ENCODE measurements at regions not wholly inside any gene's neighbourhood (a gene's known extent, or its start where the extent isn't known, plus 50 kb on each side); places are given as distances from the start of the nearest gene placed in this dataset.
"Not testable (repeated sequence)": the region's sequence is repeated elsewhere in the genome, so short reads cannot be mapped to it uniquely, and the experiment has no call there.

DNA sequence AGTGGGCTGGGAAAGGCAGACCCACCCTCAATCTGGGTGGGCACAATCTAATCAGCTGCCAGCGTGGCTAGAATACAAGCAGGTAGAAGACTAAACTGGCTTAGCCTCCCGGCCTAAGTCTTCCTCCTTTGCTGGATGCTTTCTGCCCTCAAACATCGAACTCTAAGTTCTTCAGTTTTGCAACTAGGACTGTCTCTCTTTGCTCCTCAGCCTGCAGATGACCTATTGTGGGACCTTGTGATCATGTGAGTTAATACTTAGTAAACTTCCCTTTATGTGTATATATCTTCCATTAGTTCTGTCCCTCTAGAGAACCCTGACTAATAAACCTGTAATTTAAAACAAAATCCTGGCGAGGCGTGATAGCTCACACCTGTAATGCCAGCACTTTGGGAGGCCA lies 51.8 kb upstream of the SLC39A8 start:
- DNase-seq (ENCODE audit: low read depth in 2 of 2), result not testable (repeated sequence)

DNA sequence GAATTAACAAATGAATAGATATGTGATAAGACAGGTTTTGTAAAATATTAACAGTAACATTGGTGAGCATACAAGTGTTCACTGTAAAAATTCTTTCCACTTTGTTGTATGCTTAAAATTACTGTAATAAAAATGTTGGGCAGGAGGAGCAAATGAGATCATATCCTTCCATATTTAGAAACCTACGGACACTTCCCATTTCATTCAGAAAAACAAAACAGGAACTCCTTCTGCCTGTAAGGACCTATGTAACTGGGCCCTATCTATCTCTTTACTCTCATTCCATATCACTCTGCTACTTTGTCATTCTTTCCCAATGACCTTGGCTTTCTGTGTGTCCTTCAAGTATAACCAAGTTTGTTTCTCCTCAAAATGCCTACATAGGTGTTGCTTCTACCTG lies 53.7 kb upstream of the SLC39A8 start:
- DNase-seq (ENCODE audit: low read depth in 2 of 2), result no peak

DNA sequence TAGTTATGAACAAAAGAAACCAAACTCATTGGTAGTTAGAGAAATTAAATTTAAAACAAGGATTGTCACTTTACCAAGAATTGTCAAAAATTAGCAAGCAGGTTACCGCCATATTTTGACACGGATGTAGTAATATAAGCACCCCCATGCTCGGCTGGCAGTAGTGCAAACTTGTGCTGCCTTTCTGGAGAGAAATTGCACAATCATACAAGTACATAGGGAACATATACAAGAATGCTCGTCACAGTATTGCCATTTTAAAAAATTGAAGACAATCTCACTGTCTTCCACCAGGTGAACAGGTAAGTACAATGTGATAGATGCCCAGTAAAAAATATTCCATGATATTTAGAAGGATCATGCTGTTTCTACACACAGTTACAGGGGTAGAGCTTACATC lies 55.6 kb upstream of the SLC39A8 start:
- no peak for DNase-seq (ENCODE audit: low read depth in 2 of 2)

DNA sequence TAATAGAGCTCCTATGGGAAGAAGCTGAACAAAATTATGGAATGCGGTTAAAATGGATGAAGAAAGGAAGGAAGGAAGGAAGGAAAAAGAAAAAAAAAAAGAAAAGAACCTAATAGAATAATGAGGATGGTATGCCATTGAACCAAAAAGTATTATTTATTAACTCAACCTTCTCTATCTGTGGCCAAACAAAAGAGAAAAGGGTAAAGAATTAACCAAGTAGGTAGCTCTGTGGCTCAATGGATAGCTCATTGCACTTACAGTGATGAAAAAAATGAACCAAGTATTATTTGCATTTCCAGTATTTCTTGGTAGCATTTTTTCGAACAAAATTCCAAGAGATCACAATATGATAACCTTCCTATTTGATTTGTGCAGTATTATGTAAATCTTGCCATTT lies 56.9 kb upstream of the SLC39A8 start:
- DNase-seq (ENCODE audit: low read depth in 2 of 2), result no peak

DNA sequence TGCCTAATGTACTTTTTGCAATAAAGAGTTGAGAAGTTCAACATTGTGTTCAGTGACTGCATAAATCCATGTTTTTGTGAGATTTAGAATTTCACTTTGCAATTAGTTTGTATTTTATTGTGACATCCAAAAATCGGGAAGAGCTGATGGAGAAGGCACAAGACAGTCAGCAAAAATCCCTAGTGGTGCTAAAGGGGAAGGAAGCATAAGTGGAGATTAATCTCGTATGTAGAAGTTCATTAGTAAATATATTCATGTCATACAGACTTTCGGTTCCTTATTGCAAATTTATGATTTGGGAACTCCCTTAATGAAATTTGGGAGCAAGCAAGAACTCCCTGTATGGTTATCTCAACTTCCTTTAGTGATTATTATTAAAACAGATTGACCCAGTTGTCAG lies 57.8 kb upstream of the SLC39A8 start:
- no peak for DNase-seq (ENCODE audit: low read depth in 2 of 2)

DNA sequence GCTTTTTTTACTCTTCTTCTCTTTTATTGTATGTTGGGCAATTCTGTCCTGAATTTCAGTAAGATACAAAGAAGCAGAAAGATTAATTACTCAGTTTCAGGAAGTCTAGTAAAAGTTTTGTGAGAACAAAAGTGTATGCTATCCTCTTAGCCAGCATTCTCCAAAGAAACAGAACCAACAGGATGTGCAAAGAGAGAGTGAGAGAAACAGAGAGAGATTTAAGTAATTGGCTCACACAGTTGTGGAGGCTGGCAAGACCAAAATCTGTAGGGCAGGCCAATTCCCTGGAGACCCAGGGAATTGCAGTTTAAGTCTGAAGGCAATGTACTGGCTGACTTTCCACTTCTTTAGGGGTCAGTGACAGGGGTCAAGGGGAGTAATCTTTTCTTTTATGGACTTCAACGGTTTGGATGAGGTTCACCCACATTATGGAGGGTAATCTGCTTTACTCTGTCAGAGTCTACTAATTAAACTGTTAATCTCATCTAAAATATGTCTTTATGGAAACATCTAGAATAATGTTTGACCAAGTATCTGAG lies 59.2 kb upstream of the SLC39A8 start:
- no peak for DNase-seq (ENCODE audit: low read depth in 2 of 2)

DNA sequence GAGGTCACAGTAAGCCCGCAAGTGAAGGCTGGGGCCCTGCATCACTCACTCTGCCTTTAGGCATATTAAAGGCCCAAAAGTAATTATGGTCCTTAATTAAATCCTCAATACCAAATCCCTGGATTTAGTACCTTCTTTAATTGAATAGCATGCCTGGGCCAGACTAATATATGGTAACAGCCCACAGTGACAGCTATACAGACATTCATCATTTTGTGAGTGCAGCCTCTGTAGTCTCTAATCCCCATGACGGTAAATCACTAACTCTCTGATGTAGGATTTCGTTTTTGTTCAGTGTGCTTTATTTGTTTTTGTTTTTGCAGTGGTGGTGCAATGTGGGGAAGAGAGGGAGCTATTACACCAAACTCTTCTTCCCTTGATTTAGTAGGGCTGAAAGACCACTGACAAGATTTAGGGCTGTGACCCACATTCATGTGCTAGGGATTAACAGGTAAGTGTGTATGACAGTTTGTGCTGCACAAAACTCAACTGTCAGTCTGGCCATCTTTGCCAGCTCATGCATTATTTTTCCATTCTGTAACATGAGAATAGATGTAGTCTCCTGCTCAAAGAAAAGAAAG lies 60.6 kb upstream of the SLC39A8 start:
- DNase-seq (ENCODE audit: low read depth in 2 of 2), result no peak

DNA sequence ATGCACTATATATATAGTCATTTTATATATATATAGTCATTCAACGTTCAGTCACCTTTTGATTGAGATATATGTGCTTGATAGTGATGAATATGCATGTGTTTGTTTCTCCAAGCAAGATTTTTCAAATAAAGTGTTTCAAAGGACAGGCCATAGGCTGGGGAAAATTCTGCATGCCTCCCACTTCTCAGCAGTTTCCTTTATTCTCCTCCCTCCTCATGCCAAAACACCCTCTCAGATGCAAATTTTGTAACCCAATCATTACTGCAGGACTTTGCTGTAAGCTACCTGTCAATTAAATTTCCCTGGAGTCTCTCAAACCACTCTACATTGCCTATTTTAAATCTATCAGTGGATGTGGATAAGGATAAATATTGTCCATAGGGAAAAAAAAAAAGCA lies 65.6 kb upstream of the SLC39A8 start:
- DNase-seq (ENCODE audit: low read depth in 2 of 2), result not testable (repeated sequence)

DNA sequence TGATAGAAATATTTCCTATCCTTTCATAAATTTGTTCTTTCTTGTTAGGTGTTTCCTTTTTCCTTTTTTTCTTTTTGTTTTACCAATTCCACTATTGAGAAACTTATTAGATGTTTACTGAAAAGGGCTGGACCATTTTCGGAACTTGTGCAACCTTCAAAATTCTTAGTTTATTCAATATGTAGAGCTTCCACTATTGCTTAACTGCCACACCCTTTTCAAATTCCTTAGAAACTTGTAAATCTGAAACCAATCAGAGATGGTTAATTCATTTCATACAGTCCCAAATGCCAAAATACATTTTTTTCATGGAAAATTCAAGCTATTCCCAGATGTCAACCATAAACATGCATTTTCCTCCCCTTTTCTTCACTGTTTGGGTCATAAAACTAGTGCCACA lies 66.1 kb upstream of the SLC39A8 start:
- no peak for DNase-seq (ENCODE audit: low read depth in 2 of 2)

DNA sequence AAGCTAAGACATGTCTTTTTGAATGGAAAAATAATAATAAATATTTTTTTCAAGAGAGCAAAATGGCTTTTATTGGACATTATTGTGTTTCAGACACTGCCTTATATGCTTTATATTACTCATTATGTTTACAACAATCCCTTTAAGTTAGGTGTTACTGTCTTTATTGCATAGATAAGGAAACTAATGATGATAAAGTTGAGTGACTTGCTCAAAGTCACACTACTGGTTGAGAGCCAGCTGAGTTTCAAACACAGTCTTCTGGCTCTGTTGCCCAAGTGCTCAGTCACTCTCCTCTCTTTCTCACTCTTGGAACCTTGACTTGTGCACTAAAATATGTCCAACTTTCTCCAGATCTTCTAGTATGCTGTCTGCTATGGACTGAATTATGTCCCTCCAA lies 71.5 kb upstream of the SLC39A8 start:
- no peak for DNase-seq (ENCODE audit: low read depth in 2 of 2)

DNA sequence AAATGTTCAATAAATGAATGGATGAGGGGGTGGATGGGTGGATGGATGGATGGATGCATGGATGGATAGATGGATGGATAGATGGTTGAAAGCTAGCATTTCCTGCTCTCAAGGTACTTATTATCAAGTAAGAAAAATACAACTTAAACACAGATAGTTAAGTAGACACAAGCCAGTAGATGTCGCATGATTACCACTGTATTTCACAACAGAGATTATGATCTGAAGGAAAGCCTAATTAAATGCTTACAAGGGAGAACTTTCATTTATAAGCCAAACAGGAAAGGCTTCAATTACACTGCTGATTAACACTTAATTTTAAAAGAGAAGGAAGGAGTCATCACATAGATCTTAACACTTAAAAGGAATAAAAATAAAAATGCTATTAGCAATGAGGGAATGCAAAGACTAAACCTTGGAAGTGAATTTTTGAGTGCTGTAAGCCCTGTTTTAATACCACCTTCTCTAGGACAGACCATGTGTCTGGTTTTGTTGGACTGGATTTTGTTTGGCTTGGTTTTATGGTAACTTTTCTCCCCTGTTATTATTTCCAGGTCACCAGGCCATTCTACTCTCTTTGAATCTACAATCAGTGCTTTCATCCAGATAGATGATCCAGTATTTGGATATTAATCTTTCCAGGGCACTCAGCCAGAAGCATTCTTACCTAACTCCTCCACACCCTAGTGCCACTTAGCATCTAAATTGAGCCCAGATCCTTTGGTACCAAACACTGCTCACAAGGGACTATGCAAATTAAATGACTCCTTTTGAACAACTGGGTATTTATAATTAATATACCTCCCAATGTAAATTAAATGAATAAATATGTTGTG lies 75.5 kb upstream of the SLC39A8 start:
- DNase-seq (ENCODE audit: low read depth in 2 of 2), result no peak

DNA sequence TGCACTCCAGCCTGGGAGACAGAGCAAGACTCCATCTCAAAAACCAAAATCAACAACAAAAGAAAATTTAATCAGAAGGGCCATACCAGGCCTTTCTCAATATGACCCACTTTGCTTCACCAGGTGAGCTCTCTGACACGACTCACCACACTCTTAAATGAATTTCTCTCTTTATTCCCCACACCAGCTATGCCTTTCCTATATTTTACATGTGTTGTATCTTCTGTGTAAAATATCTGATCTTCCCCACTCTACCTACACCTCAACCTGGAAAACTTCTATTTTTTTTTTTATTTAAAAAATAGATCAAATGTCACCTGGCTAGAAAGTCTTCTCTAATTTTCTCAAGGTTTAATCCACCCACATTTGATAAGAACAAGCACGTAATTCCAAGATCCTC lies 77.6 kb upstream of the SLC39A8 start:
- no peak for DNase-seq (ENCODE audit: low read depth in 2 of 2)

DNA sequence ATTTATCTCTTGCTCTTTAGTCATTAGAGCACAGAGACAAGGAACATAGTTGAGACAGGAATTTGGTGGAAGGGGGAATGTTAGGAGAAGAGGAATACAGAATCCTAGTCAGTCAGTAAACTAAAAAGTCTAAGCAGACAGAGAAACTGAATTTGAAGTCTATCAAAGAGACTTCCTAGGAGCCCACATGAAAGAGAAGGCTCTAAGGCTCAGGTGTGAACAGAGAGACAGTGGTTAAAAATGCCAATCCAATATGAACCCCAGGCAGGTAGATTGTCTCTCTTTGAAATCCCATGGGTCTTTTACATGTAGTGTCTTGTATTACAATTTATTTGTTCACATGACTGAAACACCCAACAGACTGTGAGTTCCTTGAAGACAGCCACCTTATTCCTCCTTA lies 77.8 kb upstream of the NFKB1 start:
- no peak for DNase-seq (ENCODE audit: low read depth in 2 of 2)

DNA sequence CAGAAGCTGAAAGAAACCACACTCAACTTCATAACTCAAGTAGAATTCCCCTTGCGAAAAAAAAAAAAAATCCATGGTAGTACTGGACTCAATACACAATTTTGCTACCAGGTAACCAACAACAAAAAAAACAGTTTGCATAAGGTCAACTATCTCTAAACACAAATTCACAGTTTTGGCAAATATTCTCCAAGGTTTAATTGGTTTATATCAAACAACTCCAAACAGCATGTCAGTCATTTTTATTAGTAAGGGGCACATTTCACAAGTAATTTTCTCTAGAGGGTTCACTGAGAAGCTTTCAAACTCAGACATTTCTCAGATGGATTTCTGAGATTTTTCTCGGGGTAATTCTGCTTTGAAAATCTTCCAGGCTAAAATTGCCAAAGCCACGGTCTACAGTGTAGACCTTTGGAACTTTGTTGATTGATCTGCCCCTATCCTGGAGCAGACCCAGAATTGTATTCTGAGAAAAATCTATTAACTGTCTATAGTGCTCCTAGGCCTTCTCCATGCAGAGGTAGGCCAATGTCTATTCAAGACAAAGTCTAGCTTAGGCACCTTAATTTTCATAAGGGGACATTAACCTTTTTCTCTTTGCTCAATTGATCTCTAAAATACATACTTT lies 73.7 kb upstream of the NFKB1 start:
- DNase-seq (ENCODE audit: low read depth in 2 of 2), result no peak

DNA sequence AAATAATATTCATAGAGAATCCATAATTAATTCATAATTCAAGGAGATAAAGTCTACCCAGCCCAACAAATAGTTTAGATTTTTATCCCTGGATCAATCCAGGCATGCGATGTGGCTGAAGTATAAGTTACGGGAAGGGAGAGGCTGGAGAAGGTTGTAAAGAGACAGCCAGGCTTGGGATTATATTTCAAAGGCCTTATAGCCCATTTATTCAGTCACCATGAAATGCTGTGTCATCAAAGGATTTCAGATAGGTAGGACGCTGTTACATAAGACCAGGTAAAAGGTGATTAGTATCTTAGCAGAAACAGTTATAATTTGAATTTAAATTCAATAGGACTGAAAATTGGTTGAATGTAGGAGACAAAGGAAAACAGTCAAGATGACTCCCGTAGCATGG lies 73.0 kb upstream of the NFKB1 start:
- no peak for DNase-seq (ENCODE audit: low read depth in 2 of 2)

DNA sequence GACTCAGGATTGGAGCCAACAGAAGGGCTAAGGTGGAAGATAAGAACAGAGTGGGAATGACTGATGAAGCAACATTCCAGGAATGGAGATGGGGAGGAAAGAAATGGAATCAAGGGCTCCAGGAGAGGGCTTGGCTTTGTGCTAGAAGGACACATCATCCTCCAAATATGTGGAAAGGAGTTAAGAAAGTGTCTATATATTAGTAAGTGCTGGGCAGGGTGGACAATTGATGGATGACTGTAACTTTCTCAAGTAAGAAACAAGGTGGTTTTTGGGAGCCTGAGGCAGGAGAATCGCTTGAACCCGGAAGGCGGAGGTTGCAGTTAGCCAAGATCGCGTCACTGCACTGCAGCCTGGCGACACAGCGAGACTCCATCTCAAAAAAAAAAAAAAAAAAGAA lies 71.6 kb upstream of the NFKB1 start:
- DNase-seq (ENCODE audit: low read depth in 2 of 2), result no peak

DNA sequence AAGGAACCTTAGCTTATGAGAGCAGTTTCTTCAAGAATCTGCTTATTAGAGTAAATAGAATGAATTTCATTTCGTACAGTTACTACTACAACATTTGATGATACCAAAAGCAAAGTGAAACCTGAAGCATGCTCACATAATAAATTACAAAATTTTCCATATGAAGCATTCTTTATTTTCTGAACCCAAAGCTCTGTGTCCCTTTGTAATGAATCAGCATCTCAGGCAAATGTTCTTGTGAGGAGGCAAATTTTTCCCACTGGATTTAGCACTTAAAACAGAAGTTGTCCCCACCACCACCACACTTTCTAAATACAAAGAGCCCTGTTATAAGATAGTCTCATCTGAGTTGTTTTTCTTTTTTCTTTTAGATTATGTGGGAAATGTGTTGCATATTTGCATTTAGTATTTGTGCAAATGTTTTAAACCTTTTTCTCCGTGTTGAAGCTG lies 70.7 kb upstream of the NFKB1 start:
- no peak for DNase-seq (ENCODE audit: low read depth in 2 of 2)

DNA sequence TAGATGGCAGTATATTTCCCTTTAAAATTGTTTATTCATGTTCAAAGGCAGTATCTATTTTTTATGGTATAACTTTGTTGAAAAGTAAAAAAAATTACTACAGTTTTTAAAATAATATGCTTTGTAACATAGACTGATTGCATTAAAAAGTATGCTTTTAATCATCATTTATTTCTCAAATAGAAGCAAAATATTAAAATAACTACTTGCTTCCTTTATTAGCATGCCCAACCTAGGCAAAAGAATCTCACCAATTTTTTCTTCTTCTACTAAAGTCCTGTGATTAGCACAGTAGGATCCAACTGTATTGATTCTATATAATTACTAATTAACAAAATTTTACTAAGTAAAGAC lies 69.6 kb upstream of the NFKB1 start:
- no peak for DNase-seq (ENCODE audit: low read depth in 2 of 2)

DNA sequence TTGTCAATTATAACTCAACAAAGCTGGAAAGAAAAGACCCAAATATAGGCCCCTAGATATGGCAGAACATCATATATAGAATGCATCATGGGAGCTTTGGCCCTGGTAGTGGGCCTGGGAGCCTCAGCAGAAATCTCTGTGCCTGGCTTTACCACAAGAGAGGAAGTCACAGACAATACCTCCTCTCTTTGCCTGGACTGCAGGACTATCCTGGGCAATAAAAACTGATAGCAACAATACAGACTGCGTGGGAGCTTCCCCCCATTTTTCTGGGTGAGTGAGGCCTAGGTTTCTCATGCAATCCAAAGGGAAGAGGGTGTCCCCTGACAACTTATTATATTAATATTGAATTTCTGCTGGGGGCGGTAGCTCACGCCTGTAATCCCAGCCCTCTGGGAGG lies 64.0 kb upstream of the NFKB1 start:
- DNase-seq (ENCODE audit: low read depth in 2 of 2), result no peak

DNA sequence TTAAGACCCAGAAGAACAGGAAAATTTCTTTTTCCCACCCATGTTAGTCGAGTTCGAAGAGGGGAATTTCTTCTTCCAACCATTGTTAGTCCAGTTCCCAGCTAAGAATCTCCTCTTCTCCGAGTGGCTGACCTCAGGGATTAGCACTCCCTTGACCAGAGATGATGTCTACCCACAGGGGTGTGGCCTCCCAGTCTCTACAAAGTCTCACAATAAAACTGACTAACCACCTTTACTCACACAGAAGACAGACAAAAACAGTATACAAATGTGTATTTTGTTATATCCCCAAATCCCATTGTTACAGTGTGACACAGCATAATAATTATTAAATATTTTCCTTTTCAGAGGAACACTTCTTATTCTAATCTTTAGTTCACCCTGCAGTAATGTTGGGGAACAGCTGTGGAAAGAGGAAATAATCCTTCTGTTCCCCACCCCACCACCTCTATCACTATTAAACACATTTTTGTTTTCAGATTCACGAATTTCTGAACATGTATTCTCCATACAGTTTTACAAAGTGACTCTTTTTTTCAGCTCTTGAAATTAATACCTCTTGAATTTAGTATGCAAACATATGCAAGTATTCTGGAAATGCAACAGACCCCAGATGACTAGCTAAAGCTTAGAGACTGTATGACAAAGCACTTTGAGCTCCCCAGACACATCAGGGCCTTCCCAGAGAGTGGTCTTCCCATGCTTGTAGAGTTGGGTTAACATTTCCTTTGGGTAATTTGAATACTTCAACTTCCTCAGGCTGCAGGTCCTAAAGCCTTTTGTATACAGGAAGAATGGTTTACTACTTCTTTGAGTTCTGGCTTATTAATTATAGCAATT lies 62.5 kb upstream of the NFKB1 start:
- no peak for DNase-seq (ENCODE audit: low read depth in 2 of 2)

DNA sequence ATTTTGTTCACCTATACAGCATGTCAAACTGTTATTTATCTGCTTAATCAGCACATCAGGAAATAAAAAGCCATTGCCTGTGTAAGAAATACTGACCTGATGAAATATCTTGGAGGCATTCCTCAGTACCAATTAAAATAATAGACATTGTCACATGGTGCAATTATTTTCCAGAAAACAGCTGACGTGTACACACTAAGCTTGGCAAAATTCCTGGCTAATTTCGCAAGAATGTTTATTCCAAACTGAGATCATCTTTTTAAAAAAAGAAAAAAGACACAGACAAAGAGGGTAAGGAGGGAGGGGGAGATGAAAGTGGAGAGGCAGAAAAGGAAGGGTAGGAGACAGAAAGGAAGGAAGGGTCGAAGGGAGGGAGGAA lies 61.9 kb upstream of the NFKB1 start:
- DNase-seq (ENCODE audit: low read depth in 2 of 2), result no peak

DNA sequence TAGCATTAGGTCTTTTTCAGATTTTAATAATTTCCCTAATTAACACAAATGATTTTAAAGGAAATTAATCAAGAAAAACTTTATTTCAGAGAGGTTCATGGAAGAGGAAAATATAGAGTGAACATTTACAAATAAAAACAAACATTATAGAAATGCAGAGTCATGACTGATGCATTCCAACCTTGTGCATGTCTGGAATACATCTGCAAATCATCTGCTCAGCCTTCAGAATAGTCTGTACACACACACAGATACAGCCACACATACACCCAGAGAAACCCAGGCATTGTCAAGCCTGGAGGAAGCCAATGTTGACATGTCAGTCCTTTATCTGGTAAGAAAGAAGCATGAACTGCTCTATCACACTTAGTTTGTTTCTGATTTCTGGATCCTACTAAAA lies 61.3 kb upstream of the NFKB1 start:
- no peak for DNase-seq (ENCODE audit: low read depth in 2 of 2)
